CD8-positive, alpha-beta memory T cell (primary cell): ENCODE measurements at regions not wholly inside any gene's neighbourhood (a gene's known extent, or its start where the extent isn't known, plus 50 kb on each side); places are given as distances from the start of the nearest gene placed in this dataset.

Source experiments
- CTCF ChIA-PET: fragments of 350-600 bp; sonication (Branson Sonifier 250); formaldehyde crosslinking; loops from one replicate; lab custom pipeline; 2021; ENCODE audit warnings: antibody characterized with exemption; lab: Charles Lee
- POLR2A ChIA-PET: fragments of 350-600 bp; sonication (Branson Sonifier 250); formaldehyde crosslinking; loops from one replicate; lab custom pipeline; 2021; ENCODE audit warnings: antibody characterized with exemption; lab: Charles Lee
- DNase-seq, 5 donors: peaks; one replicate each; pipeline versions ENCODE4 v3.0.0 to v3.0.0-alpha.2; 2020 to 2022; ENCODE audit warnings: mixed read lengths in 1 of 5
- H3K27ac ChIP-seq: one replicate; pipeline ENCODE4 v1.7.0; 2013; ENCODE audit warnings: low read depth, mild to moderate bottlenecking, low read length, moderate library complexity
- H3K27me3 ChIP-seq: 2 replicates; pipeline ENCODE4 v1.7.0; 2013; ENCODE audit warnings: low read length, mild to moderate bottlenecking; ENCODE audit not compliant: insufficient read depth, poor library complexity, severe bottlenecking
- H3K36me3 ChIP-seq: 2 replicates; pipeline ENCODE4 v1.7.0; 2013; ENCODE audit warnings: mild to moderate bottlenecking, low read length, moderate library complexity; ENCODE audit not compliant: insufficient read depth
- H3K4me1 ChIP-seq: 2 replicates; pipeline ENCODE4 v1.7.0; 2013; ENCODE audit warnings: mild to moderate bottlenecking, low read length, moderate library complexity; ENCODE audit not compliant: insufficient read depth
- H3K4me3 ChIP-seq: 2 replicates; pipeline ENCODE4 v1.7.0; 2013; ENCODE audit warnings: mild to moderate bottlenecking, low read length
- H3K9me3 ChIP-seq: 2 replicates; pipeline ENCODE4 v1.7.0; 2013; ENCODE audit warnings: mild to moderate bottlenecking, low read length
- H3K27ac Mint-ChIP-seq, 8 donors: one replicate each; pipeline ENCODE4 v1.8.0; 2020 to 2021; ENCODE audit warnings: mixed read lengths in 8 of 8, mild to moderate bottlenecking in 6 of 8, inconsistent platforms in 3 of 8, moderate library complexity in 3 of 8
- H3K27me3 Mint-ChIP-seq, 2 donors: one replicate each; pipeline ENCODE4 v1.8.0; 2020 to 2021; ENCODE audit warnings: mixed read lengths in 2 of 2, mild to moderate bottlenecking in 1 of 2, moderate library complexity in 1 of 2
- H3K36me3 Mint-ChIP-seq, 3 donors: one replicate each; pipeline ENCODE4 v1.8.0; 2020 to 2021; ENCODE audit warnings: mixed read lengths in 3 of 3, inconsistent platforms in 1 of 3, mild to moderate bottlenecking in 1 of 3
- H3K4me1 Mint-ChIP-seq, 3 donors: one replicate each; pipeline ENCODE4 v1.8.0; 2020 to 2021; ENCODE audit warnings: mixed read lengths in 3 of 3, inconsistent platforms in 1 of 3, mild to moderate bottlenecking in 1 of 3
- H3K4me3 Mint-ChIP-seq, 7 donors: one replicate each; pipeline ENCODE4 v1.8.0; 2020 to 2021; ENCODE audit warnings: mixed read lengths in 7 of 7, mild to moderate bottlenecking in 6 of 7, moderate library complexity in 4 of 7, inconsistent platforms in 2 of 7
- H3K9me3 Mint-ChIP-seq, 5 donors: one replicate each; pipeline ENCODE4 v1.8.0; 2020 to 2022; ENCODE audit warnings: mixed read lengths in 5 of 5, mild to moderate bottlenecking in 3 of 5, moderate library complexity in 2 of 5, inconsistent platforms in 1 of 5

- H3K36me3 Mint-ChIP-seq = no peaks in the 10 kb centered on the region
- DNase-seq = no peak
- ChIA-PET CTCF (interaction anchor here (1.0 kb wide), 1 partner anchor 13 kb away, joined by 5 read pairs; no protein-coding TSS in a partner anchor), POLR2A (no interaction called here)
- H3K4me3 ChIP-seq = no peak overlapping the region
- H3K4me3 Mint-ChIP-seq = no peak overlapping the region
- H3K9me3 Mint-ChIP-seq = peaks cover 0 to 2% (median 0%) of the 10 kb centered on the region in 5 donors
- no peak overlapping the region for H3K27ac ChIP-seq
- H3K9me3 ChIP-seq = no peaks in the 10 kb centered on the region
- H3K27me3 Mint-ChIP-seq = peaks cover 0 to 3% of the 10 kb centered on the region in 2 donors
- H3K36me3 ChIP-seq = no peaks in the 10 kb centered on the region
- no peaks in the 10 kb centered on the region for H3K4me1 ChIP-seq
- H3K27ac Mint-ChIP-seq = no peak overlapping the region
- no peaks in the 10 kb centered on the region for H3K27me3 ChIP-seq
- no peaks in the 10 kb centered on the region for H3K4me1 Mint-ChIP-seq
Measured at GRCh38 chr2:121090088-121090715, 194.8 kb downstream of the TFCP2L1 start.

- POLR2A ChIA-PET = no interaction called here
- CTCF ChIA-PET = interaction anchor here (1.0 to 1.7 kb wide), 4 partner anchors 7 to 18 kb away, joined by 3 to 9 read pairs (median 4); no protein-coding TSS in a partner anchor
Measured at GRCh38 chr2:121092095-121092494, 192.9 kb downstream of the TFCP2L1 start.

GRCh38 chr2:121093692-121094091 lies 191.3 kb downstream of the TFCP2L1 start:
- Mint-ChIP-seq H3K27ac (no peak overlapping the region), H3K9me3 (peaks cover 0 to 2% (median 0%) of the 10 kb centered on the region in 5 donors), H3K4me1 (no peaks in the 10 kb centered on the region), H3K36me3 (no peaks in the 10 kb centered on the region), H3K27me3 (peaks cover 0 to 7% of the 10 kb centered on the region in 2 donors), H3K4me3 (no peak overlapping the region)
- no peaks in the 10 kb centered on the region for H3K36me3 ChIP-seq
- H3K27me3 ChIP-seq = no peaks in the 10 kb centered on the region
- no peak for DNase-seq
- H3K9me3 ChIP-seq = no peaks in the 10 kb centered on the region
- H3K4me3 ChIP-seq = no peak overlapping the region
- ChIA-PET POLR2A (no interaction called here), CTCF (interaction anchor here (1.4 kb wide), 1 partner anchor 16 kb away, joined by 3 read pairs; no protein-coding TSS in a partner anchor)
- H3K4me1 ChIP-seq = no peaks in the 10 kb centered on the region
- no peak overlapping the region for H3K27ac ChIP-seq

More at GRCh38 chr2:121092095-121092494, 192.9 kb downstream of the TFCP2L1 start:
- Mint-ChIP-seq H3K4me3 (no peak overlapping the region), H3K27me3 (peaks cover 0 to 7% of the 10 kb centered on the region in 2 donors), H3K4me1 (no peaks in the 10 kb centered on the region), H3K36me3 (no peaks in the 10 kb centered on the region), H3K9me3 (peaks cover 0 to 2% (median 0%) of the 10 kb centered on the region in 5 donors), H3K27ac (no peak overlapping the region)
- Histone ChIP-seq H3K9me3 (no peaks in the 10 kb centered on the region), H3K27ac (no peak overlapping the region), H3K4me3 (no peak overlapping the region), H3K36me3 (no peaks in the 10 kb centered on the region), H3K4me1 (no peaks in the 10 kb centered on the region), H3K27me3 (no peaks in the 10 kb centered on the region)
- DNase-seq = no peak

GRCh38 chr2:121094101-121094500 lies 190.9 kb downstream of the TFCP2L1 start:
- H3K27ac ChIP-seq = no peak overlapping the region
- CTCF ChIA-PET = interaction anchor here (1.1 to 1.4 kb wide), 2 partner anchors 17 kb away, joined by 3 to 4 read pairs; no protein-coding TSS in a partner anchor
- H3K4me1 ChIP-seq = no peaks in the 10 kb centered on the region
- Mint-ChIP-seq H3K9me3 (peaks cover 0 to 2% (median 0%) of the 10 kb centered on the region in 5 donors), H3K27ac (no peak overlapping the region), H3K27me3 (peaks cover 0 to 7% of the 10 kb centered on the region in 2 donors), H3K36me3 (no peaks in the 10 kb centered on the region), H3K4me3 (no peak overlapping the region), H3K4me1 (no peaks in the 10 kb centered on the region)
- H3K27me3 ChIP-seq = no peaks in the 10 kb centered on the region
- H3K9me3 ChIP-seq = no peaks in the 10 kb centered on the region
- no peak for DNase-seq
- POLR2A ChIA-PET = no interaction called here
- H3K4me3 ChIP-seq = no peak overlapping the region
- H3K36me3 ChIP-seq = no peaks in the 10 kb centered on the region

- H3K27ac Mint-ChIP-seq = no peak overlapping the region
- no peak overlapping the region for H3K4me3 ChIP-seq
- H3K27ac ChIP-seq = no peak overlapping the region
- CTCF ChIA-PET = interaction anchor here (1.1 kb wide), 1 partner anchor 17 kb away, joined by 4 read pairs; no protein-coding TSS in a partner anchor
- no peak for DNase-seq
- no peaks in the 10 kb centered on the region for H3K36me3 ChIP-seq
- POLR2A ChIA-PET = no interaction called here
- H3K27me3 ChIP-seq = no peaks in the 10 kb centered on the region
- H3K9me3 Mint-ChIP-seq = peaks cover 0 to 2% (median 0%) of the 10 kb centered on the region in 5 donors
- no peaks in the 10 kb centered on the region for H3K9me3 ChIP-seq
- no peaks in the 10 kb centered on the region for H3K36me3 Mint-ChIP-seq
- no peaks in the 10 kb centered on the region for H3K4me1 Mint-ChIP-seq
- peaks cover 0 to 7% of the 10 kb centered on the region in 2 donors for H3K27me3 Mint-ChIP-seq
- H3K4me1 ChIP-seq = no peaks in the 10 kb centered on the region
- no peak overlapping the region for H3K4me3 Mint-ChIP-seq
Measured at GRCh38 chr2:121094845-121095244, 190.2 kb downstream of the TFCP2L1 start.

GRCh38 chr2:121095257-121096080 lies 189.5 kb downstream of the TFCP2L1 start:
- no peaks in the 10 kb centered on the region for H3K9me3 ChIP-seq
- Mint-ChIP-seq H3K4me1 (no peaks in the 10 kb centered on the region), H3K27me3 (peaks cover 0 to 7% of the 10 kb centered on the region in 2 donors), H3K4me3 (no peak overlapping the region), H3K27ac (no peak overlapping the region), H3K9me3 (peaks cover 0 to 2% (median 0%) of the 10 kb centered on the region in 5 donors), H3K36me3 (no peaks in the 10 kb centered on the region)
- CTCF ChIA-PET = interaction anchor here (1.1 kb wide), 1 partner anchor 18 kb away, joined by 4 read pairs; no protein-coding TSS in a partner anchor
- no peaks in the 10 kb centered on the region for H3K36me3 ChIP-seq
- H3K4me1 ChIP-seq = no peaks in the 10 kb centered on the region
- H3K27me3 ChIP-seq = no peaks in the 10 kb centered on the region
- DNase-seq = no peak
- H3K27ac ChIP-seq = no peak overlapping the region
- no peak overlapping the region for H3K4me3 ChIP-seq
- POLR2A ChIA-PET = no interaction called here

- no peak overlapping the region for H3K27ac Mint-ChIP-seq
Measured at GRCh38 chr2:121096611-121097010, 188.4 kb downstream of the TFCP2L1 start.

GRCh38 chr2:121098556-121098955 lies 186.4 kb downstream of the TFCP2L1 start:
- H3K27ac Mint-ChIP-seq = no peak overlapping the region
- Histone ChIP-seq H3K9me3 (no peaks in the 10 kb centered on the region), H3K4me1 (no peaks in the 10 kb centered on the region), H3K36me3 (no peaks in the 10 kb centered on the region), H3K27ac (no peak overlapping the region), H3K27me3 (no peaks in the 10 kb centered on the region), H3K4me3 (no peak overlapping the region)
- ChIA-PET POLR2A (no interaction called here), CTCF (no interaction called here)
- H3K27me3 Mint-ChIP-seq = peaks cover 2 to 16% of the 10 kb centered on the region in 2 donors
- no peaks in the 10 kb centered on the region for H3K36me3 Mint-ChIP-seq
- H3K4me1 Mint-ChIP-seq = no peaks in the 10 kb centered on the region
- no peak for DNase-seq
- H3K9me3 Mint-ChIP-seq = no peaks in the 10 kb centered on the region
- H3K4me3 Mint-ChIP-seq = no peak overlapping the region

More at GRCh38 chr2:121096611-121097010, 188.4 kb downstream of the TFCP2L1 start:
- Mint-ChIP-seq H3K4me1 (no peaks in the 10 kb centered on the region), H3K27me3 (peaks cover 0 to 13% of the 10 kb centered on the region in 2 donors), H3K9me3 (no peaks in the 10 kb centered on the region), H3K36me3 (no peaks in the 10 kb centered on the region), H3K4me3 (peak overlapping the region in 1 of 7 donors; percentile 51)
- Histone ChIP-seq H3K4me3 (no peak overlapping the region), H3K36me3 (no peaks in the 10 kb centered on the region), H3K27ac (no peak overlapping the region), H3K9me3 (no peaks in the 10 kb centered on the region), H3K27me3 (no peaks in the 10 kb centered on the region), H3K4me1 (no peaks in the 10 kb centered on the region)
- no peak for DNase-seq
- ChIA-PET POLR2A (no interaction called here), CTCF (no interaction called here)
